IMR-90 (cell line): ENCODE measurements at regions not wholly inside any gene's neighbourhood (a gene's known extent, or its start where the extent isn't known, plus 50 kb on each side); places are given as distances from the start of the nearest gene placed in this dataset.

ENCODE experiments used
- ATAC-seq: fragments of 200-7000 bp; cut with Tn5 transposase; 2 replicates; pipeline ENCODE4 v1.9.1; 2020; ENCODE audit warnings: low read depth, mild to moderate bottlenecking, moderate library complexity
- BruUV-seq: library from RNA; stranded (reverse); fragments of 400-500 nt; replicated peaks from 2 replicates; lab custom pipeline; 2021; lab: Mats Ljungman, UMichigan
- CTCF ChIA-PET: fragments of 300-600 bp; formaldehyde crosslinking; extraction: SDS; loops from one replicate; lab custom pipeline; 2021; ENCODE audit warnings: antibody characterized with exemption; lab: Yijun Ruan, JAX
- POLR2A ChIA-PET: fragments of 300-600 bp; sonication (Branson Sonifier 250); formaldehyde crosslinking; loops from one replicate; lab custom pipeline; 2022; ENCODE audit warnings: antibody characterized with exemption; ENCODE audit not compliant: unreplicated experiment; lab: Charles Lee
- DNase-seq: peaks from one replicate; pipeline ENCODE4 v3.0.0; 2013
- H2AFZ ChIP-seq: replicated peaks from 2 replicates; pipeline ENCODE3; 2013; ENCODE audit warnings: low read length, mild to moderate bottlenecking; ENCODE audit not compliant: poor library complexity
- H2AK5ac ChIP-seq: 2 replicates; pipeline ENCODE4 v1.6.1; 2013; ENCODE audit warnings: low read depth, low read length, inconsistent platforms
- H2AK9ac ChIP-seq: replicated peaks from 2 replicates; pipeline ENCODE3; 2013; ENCODE audit warnings: mild to moderate bottlenecking, low read depth, low read length, moderate library complexity; ENCODE audit not compliant: poor library complexity
- H2BK120ac ChIP-seq: 2 replicates; pipeline ENCODE4 v1.6.1; 2013; ENCODE audit warnings: low read depth, low read length, inconsistent platforms
- H2BK15ac ChIP-seq: 3 replicates; pipeline ENCODE4 v1.6.1; 2013; ENCODE audit warnings: low read depth, low read length, inconsistent platforms
- H2BK20ac ChIP-seq: 2 replicates; pipeline ENCODE4 v1.6.1; 2013; ENCODE audit warnings: low read depth, mild to moderate bottlenecking, inconsistent platforms, low read length, moderate library complexity
- H2BK5ac ChIP-seq: 2 replicates; pipeline ENCODE4 v1.6.1; 2013; ENCODE audit warnings: mild to moderate bottlenecking, low read depth, low read length, inconsistent platforms; ENCODE audit not compliant: poor library complexity, severe bottlenecking
- H3K14ac ChIP-seq: replicated peaks from 2 replicates; pipeline ENCODE4 v1.6.1; 2013; ENCODE audit warnings: low read depth, low read length, inconsistent platforms
- H3K18ac ChIP-seq: 2 replicates; pipeline ENCODE4 v1.6.1; 2013; ENCODE audit warnings: low read depth, low read length, control low read depth
- H3K23ac ChIP-seq: 2 replicates; pipeline ENCODE4 v1.6.1; 2013; ENCODE audit warnings: low read depth, low read length, inconsistent platforms
- H3K27ac ChIP-seq: 2 replicates; pipeline ENCODE4 v1.5.1; 2013; ENCODE audit warnings: mild to moderate bottlenecking, control low read depth, low read length; ENCODE audit not compliant: insufficient read depth
- H3K27me3 ChIP-seq: 2 replicates; pipeline ENCODE4 v1.6.1; 2013; ENCODE audit warnings: low read length; ENCODE audit not compliant: control insufficient read depth, insufficient read depth
- H3K36me3 ChIP-seq: 2 replicates; pipeline ENCODE4 v1.6.1; 2013; ENCODE audit warnings: low read length, mixed read lengths; ENCODE audit not compliant: control insufficient read depth, insufficient read depth
- H3K4ac ChIP-seq: 2 replicates; pipeline ENCODE4 v1.6.1; 2013; ENCODE audit warnings: low read depth, low read length, inconsistent platforms
- H3K4me1 ChIP-seq: 2 replicates; pipeline ENCODE4 v1.6.1; 2013; ENCODE audit warnings: low read length, mixed read lengths; ENCODE audit not compliant: control insufficient read depth, insufficient read depth
- H3K4me2 ChIP-seq: 2 replicates; pipeline ENCODE4 v1.6.1; 2013; ENCODE audit warnings: low read depth, mild to moderate bottlenecking, control low read depth, low read length, moderate library complexity
- H3K4me3 ChIP-seq: 2 replicates; pipeline ENCODE4 v1.5.1; 2013; ENCODE audit warnings: low read depth, mild to moderate bottlenecking, control low read depth, low read length, moderate library complexity; ENCODE audit not compliant: insufficient read depth
- H3K56ac ChIP-seq: 2 replicates; pipeline ENCODE4 v1.6.1; 2013; ENCODE audit warnings: low read length, inconsistent platforms; ENCODE audit not compliant: insufficient read depth; ENCODE audit errors: extremely low read depth
- H3K79me1 ChIP-seq, 2 experiments: 2 replicates each; pipeline ENCODE4 v1.6.1; 2013; ENCODE audit warnings: low read length in 2 of 2, inconsistent platforms in 1 of 2, low read depth in 1 of 2
- H3K9ac ChIP-seq: 2 replicates; pipeline ENCODE4 v1.6.1; 2013; ENCODE audit warnings: low read depth, low read length, control low read depth
- H3K9me1 ChIP-seq: 2 replicates; pipeline ENCODE4 v1.6.1; 2013; ENCODE audit warnings: low read length, inconsistent platforms; ENCODE audit not compliant: insufficient read depth
- H3K9me3 ChIP-seq: 2 replicates; pipeline ENCODE4 v1.6.1; 2013; ENCODE audit warnings: low read length; ENCODE audit not compliant: control insufficient read depth, insufficient read depth
- H4K20me1 ChIP-seq: 2 replicates; pipeline ENCODE4 v1.6.1; 2013; ENCODE audit warnings: low read length, inconsistent platforms; ENCODE audit not compliant: insufficient read depth
- H4K5ac ChIP-seq: 2 replicates; pipeline ENCODE4 v1.6.1; 2013; ENCODE audit warnings: mild to moderate bottlenecking, low read depth, low read length, control low read depth
- H4K8ac ChIP-seq, 2 experiments: 2 replicates each; pipeline ENCODE4 v1.6.1; 2013; ENCODE audit warnings: low read depth in 2 of 2, low read length in 2 of 2, control low read depth in 1 of 2, inconsistent platforms in 1 of 2
- H4K91ac ChIP-seq: 2 replicates; pipeline ENCODE4 v1.6.1; 2013; ENCODE audit warnings: low read depth, low read length, inconsistent platforms; ENCODE audit not compliant: insufficient read depth
- MAFK ChIP-seq: IDR thresholded peaks from 2 replicates; pipeline ENCODE4 v1.6.1; 2012; ENCODE audit warnings: low read depth, low read length, improper control_type of control experiment
- MAZ ChIP-seq: IDR thresholded peaks from 2 replicates; pipeline ENCODE4 v1.6.1; 2012; ENCODE audit warnings: low read depth, mild to moderate bottlenecking, low read length, improper control_type of control experiment, moderate library complexity, borderline replicate concordance
- MXI1 ChIP-seq: IDR thresholded peaks from 2 replicates; pipeline ENCODE4 v1.6.1; 2012; ENCODE audit warnings: low read depth, mild to moderate bottlenecking, low read length, moderate library complexity, borderline replicate concordance
- RCOR1 ChIP-seq: IDR thresholded peaks from 2 replicates; pipeline ENCODE4 v1.6.1; 2012; ENCODE audit warnings: mild to moderate bottlenecking, low read length, improper control_type of control experiment; ENCODE audit not compliant: insufficient replicate concordance
- RFX5 ChIP-seq: IDR thresholded peaks from 2 replicates; pipeline ENCODE4 v1.8.0; 2012; ENCODE audit warnings: low read depth, mild to moderate bottlenecking, low read length, moderate library complexity
- WGBS, 2 experiments: methylation state at CpG; one replicate each; pipeline versions ENCODE4 v1.1.5 to v1.1.7; 2013; ENCODE audit warnings: missing lambda C conversion rate in 2 of 2; ENCODE audit not compliant: insufficient read length in 1 of 2; ENCODE audit errors: extremely low coverage in 2 of 2; 5-methylcytosine and 5-hydroxymethylcytosine counted together
- dilution Hi-C: fragments of 300-500 bp; cut with HindIII; formaldehyde crosslinking; loops from one replicate; pipeline ENCODE4 v1.14.3; 2018; ENCODE audit warnings: low sequenced_read_pairs; ENCODE audit not compliant: unreplicated experiment
- in situ Hi-C: fragments of 300-500 bp; cut with MboI; formaldehyde crosslinking; loops from 3 replicates; pipeline ENCODE4 v1.14.3; 2019; ENCODE audit warnings: low sequenced_read_pairs, inconsistent platforms, mixed read lengths
- intact Hi-C: fragments of 100-400 bp; cut with micrococcal nuclease; formaldehyde crosslinking; loops from 2 replicates; pipeline ENCODE4 v1.10.0; 2022
- TF ChIP-seq, protein P1 (sequence below): conservative IDR thresholded peaks from 2 replicates; pipeline ENCODE4 v1.5.1; 2012; ENCODE audit warnings: mild to moderate bottlenecking, low read depth, low read length, improper control_type of control experiment
- TF ChIP-seq, protein P2 (sequence below): fragments of 150-350 bp; IDR thresholded peaks from 2 replicates; pipeline ENCODE4 v1.6.1; 2017; ENCODE audit warnings: mild to moderate bottlenecking, antibody characterized with exemption, low read length, low read depth

DNA sequence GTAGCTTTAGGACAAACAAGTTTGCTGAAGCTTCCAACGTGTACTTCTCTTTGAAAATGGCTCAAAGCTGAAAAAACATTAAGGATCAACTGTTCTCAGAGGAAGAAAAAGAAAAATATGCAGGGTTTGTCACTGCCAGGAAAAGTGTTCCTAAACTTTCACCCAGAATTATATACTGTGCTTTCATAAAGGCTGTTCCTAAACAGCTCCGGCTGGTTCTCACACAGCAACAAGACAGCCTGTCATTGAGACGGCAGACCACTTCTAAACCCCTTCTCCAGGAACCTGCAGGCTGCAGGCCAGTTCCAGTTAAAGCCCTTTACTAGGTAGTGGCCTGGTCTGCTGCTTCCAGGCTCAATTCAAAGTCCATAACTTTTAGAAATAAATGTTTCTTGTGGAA lies 97.4 kb upstream of the SOX4 start:
- H2AK5ac ChIP-seq, result no peak overlapping the region
- no peaks in the 10 kb centered on the region for H3K36me3 ChIP-seq
- H3K4ac ChIP-seq, result no peak overlapping the region
- DNase-seq (no peak), ATAC-seq (peak; percentile 24; the same call in 1 of the 2 replicates)
- no peak overlapping the region for H2BK5ac ChIP-seq
- no peak overlapping the region for H2BK15ac ChIP-seq
- no peak overlapping the region for H4K91ac ChIP-seq
- no peak overlapping the region; the same call in 1 of the 2 replicates for H3K18ac ChIP-seq
- no peak overlapping the region for H4K8ac ChIP-seq
- H2AK9ac ChIP-seq, result no peak overlapping the region
- no peak overlapping the region for H2AFZ ChIP-seq
- H3K27me3 ChIP-seq, result no peaks in the 10 kb centered on the region
- H3K4me1 ChIP-seq, result peaks cover 2% of the 10 kb centered on the region; the same call in 1 of the 2 replicates
- intact Hi-C loops (no loop called here), in situ Hi-C loops (no loop called here), dilution Hi-C loops (no loop called here)
- H3K23ac ChIP-seq, result no peak overlapping the region
- H3K9ac ChIP-seq, result no peak overlapping the region
- no peak overlapping the region; the same call in 1 of the 2 replicates for H4K5ac ChIP-seq
- TF ChIP-seq MAFK, result no peak
- TF ChIP-seq MXI1, result no peak
- TF ChIP-seq, protein P1, sequence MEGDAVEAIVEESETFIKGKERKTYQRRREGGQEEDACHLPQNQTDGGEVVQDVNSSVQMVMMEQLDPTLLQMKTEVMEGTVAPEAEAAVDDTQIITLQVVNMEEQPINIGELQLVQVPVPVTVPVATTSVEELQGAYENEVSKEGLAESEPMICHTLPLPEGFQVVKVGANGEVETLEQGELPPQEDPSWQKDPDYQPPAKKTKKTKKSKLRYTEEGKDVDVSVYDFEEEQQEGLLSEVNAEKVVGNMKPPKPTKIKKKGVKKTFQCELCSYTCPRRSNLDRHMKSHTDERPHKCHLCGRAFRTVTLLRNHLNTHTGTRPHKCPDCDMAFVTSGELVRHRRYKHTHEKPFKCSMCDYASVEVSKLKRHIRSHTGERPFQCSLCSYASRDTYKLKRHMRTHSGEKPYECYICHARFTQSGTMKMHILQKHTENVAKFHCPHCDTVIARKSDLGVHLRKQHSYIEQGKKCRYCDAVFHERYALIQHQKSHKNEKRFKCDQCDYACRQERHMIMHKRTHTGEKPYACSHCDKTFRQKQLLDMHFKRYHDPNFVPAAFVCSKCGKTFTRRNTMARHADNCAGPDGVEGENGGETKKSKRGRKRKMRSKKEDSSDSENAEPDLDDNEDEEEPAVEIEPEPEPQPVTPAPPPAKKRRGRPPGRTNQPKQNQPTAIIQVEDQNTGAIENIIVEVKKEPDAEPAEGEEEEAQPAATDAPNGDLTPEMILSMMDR, result no peak
- no peak for TF ChIP-seq RFX5
- TF ChIP-seq, protein P2, sequence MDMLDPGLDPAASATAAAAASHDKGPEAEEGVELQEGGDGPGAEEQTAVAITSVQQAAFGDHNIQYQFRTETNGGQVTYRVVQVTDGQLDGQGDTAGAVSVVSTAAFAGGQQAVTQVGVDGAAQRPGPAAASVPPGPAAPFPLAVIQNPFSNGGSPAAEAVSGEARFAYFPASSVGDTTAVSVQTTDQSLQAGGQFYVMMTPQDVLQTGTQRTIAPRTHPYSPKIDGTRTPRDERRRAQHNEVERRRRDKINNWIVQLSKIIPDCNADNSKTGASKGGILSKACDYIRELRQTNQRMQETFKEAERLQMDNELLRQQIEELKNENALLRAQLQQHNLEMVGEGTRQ, result no peak
- no peak for TF ChIP-seq RCOR1
- TF ChIP-seq MAZ, result no peak
- no CpG with 5 or more reads among the region's 3 CpGs for WGBS, 2 experiments
- no peak overlapping the region for H3K56ac ChIP-seq
- H3K9me1 ChIP-seq, result no peaks in the 10 kb centered on the region
- H2BK20ac ChIP-seq, result no peak overlapping the region
- H3K79me1 ChIP-seq, result no peaks in the 10 kb centered on the region
- ChIA-PET CTCF (no interaction called here), POLR2A (interaction anchor here (0.6 kb wide), 1 partner anchor 11 kb away, joined by 3 read pairs; no protein-coding TSS in a partner anchor)
- H3K14ac ChIP-seq, result no peak overlapping the region
- BruUV-seq, result no TSS peak
- H2BK120ac ChIP-seq, result no peak overlapping the region
- H3K27ac ChIP-seq, result peak overlapping the region; percentile 26; the same call in 1 of the 2 replicates
- H3K9me3 ChIP-seq, result no peaks in the 10 kb centered on the region
- H3K4me3 ChIP-seq, result no peak overlapping the region
- no peaks in the 10 kb centered on the region for H4K20me1 ChIP-seq
- H3K4me2 ChIP-seq, result no peak overlapping the region
